Adipocyte (in vitro differentiated cells): ENCODE measurements at regions not wholly inside any gene's neighbourhood (a gene's known extent, or its start where the extent isn't known, plus 50 kb on each side); places are given as distances from the start of the nearest gene placed in this dataset.

ENCODE experiments used
- DNase-seq: peaks from one replicate; pipeline ENCODE4 v3.0.0-alpha.2; 2015; ENCODE audit warnings: low read depth
- H3K27me3 ChIP-seq: replicated peaks from 2 replicates; pipeline ENCODE4 v1.7.0; 2013; ENCODE audit warnings: mild to moderate bottlenecking, low read length, moderate library complexity; ENCODE audit not compliant: control insufficient read depth, insufficient read depth
- H3K36me3 ChIP-seq: 2 replicates; pipeline ENCODE4 v1.7.0; 2013; ENCODE audit warnings: low read length, mild to moderate bottlenecking, moderate library complexity; ENCODE audit not compliant: control insufficient read depth, insufficient read depth, severe bottlenecking
- H3K4me1 ChIP-seq: 2 replicates; pipeline ENCODE4 v1.7.0; 2013; ENCODE audit warnings: mild to moderate bottlenecking, low read length, moderate library complexity; ENCODE audit not compliant: control insufficient read depth, insufficient read depth
- H3K4me3 ChIP-seq: 2 replicates; pipeline ENCODE4 v1.7.0; 2013; ENCODE audit warnings: mild to moderate bottlenecking, low read length, moderate library complexity
- H3K9ac ChIP-seq: 2 replicates; pipeline ENCODE4 v1.7.0; 2013; ENCODE audit warnings: mild to moderate bottlenecking, low read length, moderate library complexity
- H3K9me3 ChIP-seq: 2 replicates; pipeline ENCODE4 v1.7.0; 2013; ENCODE audit warnings: mild to moderate bottlenecking, low read length, moderate library complexity; ENCODE audit not compliant: control insufficient read depth

GRCh38 chr16:86002178-86002900 lies 103.4 kb downstream of the IRF8 start:
- peaks cover 47% of the 10 kb centered on the region for H3K27me3 ChIP-seq
- no peak overlapping the region for H3K9ac ChIP-seq
- peaks cover 6% of the 10 kb centered on the region for H3K9me3 ChIP-seq
- H3K36me3 ChIP-seq, result no peaks in the 10 kb centered on the region
- DNase-seq, result no peak
- H3K4me1 ChIP-seq, result no peaks in the 10 kb centered on the region
- no peak overlapping the region for H3K4me3 ChIP-seq

- peaks cover 51% of the 10 kb centered on the region for H3K27me3 ChIP-seq
- DNase-seq, result no peak
- peaks cover 6% of the 10 kb centered on the region for H3K9me3 ChIP-seq
These were observed 108.6 kb downstream of the IRF8 start for GRCh38 chr16:86007524-86007923.

GRCh38 chr16:86010680-86011141 lies 111.7 kb downstream of the IRF8 start:
- peaks cover 5% of the 10 kb centered on the region for H3K9me3 ChIP-seq
- no peak overlapping the region for H3K9ac ChIP-seq
- H3K36me3 ChIP-seq, result no peaks in the 10 kb centered on the region
- no peak overlapping the region for H3K4me3 ChIP-seq
- no peak for DNase-seq
- peaks cover 36% of the 10 kb centered on the region for H3K27me3 ChIP-seq
- H3K4me1 ChIP-seq, result no peaks in the 10 kb centered on the region

More at GRCh38 chr16:86007524-86007923, 108.6 kb downstream of the IRF8 start:
- Histone ChIP-seq H3K4me1 (no peaks in the 10 kb centered on the region), H3K4me3 (no peak overlapping the region), H3K9ac (no peak overlapping the region), H3K36me3 (no peaks in the 10 kb centered on the region)

GRCh38 chr16:86011532-86011931 lies 112.6 kb downstream of the IRF8 start:
- Histone ChIP-seq H3K9me3 (no peaks in the 10 kb centered on the region), H3K27me3 (peaks cover 42% of the 10 kb centered on the region), H3K4me1 (no peaks in the 10 kb centered on the region), H3K9ac (no peak overlapping the region), H3K4me3 (no peak overlapping the region), H3K36me3 (no peaks in the 10 kb centered on the region)
- no peak for DNase-seq

- DNase-seq, result no peak
These were observed 113.3 kb downstream of the IRF8 start for GRCh38 chr16:86012221-86012620.

GRCh38 chr16:86013867-86014266 lies 114.9 kb downstream of the IRF8 start:
- DNase-seq, result no peak
- H3K9ac ChIP-seq, result no peak overlapping the region
- no peak overlapping the region for H3K4me3 ChIP-seq
- H3K27me3 ChIP-seq, result peaks cover 36% of the 10 kb centered on the region
- H3K4me1 ChIP-seq, result no peaks in the 10 kb centered on the region
- H3K9me3 ChIP-seq, result no peaks in the 10 kb centered on the region
- no peaks in the 10 kb centered on the region for H3K36me3 ChIP-seq

More at GRCh38 chr16:86012221-86012620, 113.3 kb downstream of the IRF8 start:
- Histone ChIP-seq H3K36me3 (no peaks in the 10 kb centered on the region), H3K27me3 (peaks cover 43% of the 10 kb centered on the region), H3K9me3 (no peaks in the 10 kb centered on the region), H3K4me1 (no peaks in the 10 kb centered on the region), H3K4me3 (no peak overlapping the region), H3K9ac (no peak overlapping the region)

GRCh38 chr16:86015606-86016005 lies 116.6 kb downstream of the IRF8 start:
- Histone ChIP-seq H3K9me3 (peaks cover 15% of the 10 kb centered on the region), H3K9ac (no peak overlapping the region), H3K4me1 (no peaks in the 10 kb centered on the region), H3K36me3 (no peaks in the 10 kb centered on the region), H3K27me3 (peaks cover 32% of the 10 kb centered on the region), H3K4me3 (no peak overlapping the region)
- DNase-seq, result no peak

GRCh38 chr16:86016201-86016965 lies 117.4 kb downstream of the IRF8 start:
- peaks cover 29% of the 10 kb centered on the region for H3K27me3 ChIP-seq
- no peak overlapping the region for H3K9ac ChIP-seq
- no peaks in the 10 kb centered on the region for H3K4me1 ChIP-seq
- no peak overlapping the region for H3K4me3 ChIP-seq
- H3K36me3 ChIP-seq, result no peaks in the 10 kb centered on the region
- H3K9me3 ChIP-seq, result peaks cover 19% of the 10 kb centered on the region
- DNase-seq, result peak; percentile 82

- peaks cover 26% of the 10 kb centered on the region for H3K27me3 ChIP-seq
- no peak overlapping the region for H3K4me3 ChIP-seq
- H3K36me3 ChIP-seq, result no peaks in the 10 kb centered on the region
- H3K4me1 ChIP-seq, result no peaks in the 10 kb centered on the region
- no peak for DNase-seq
- H3K9me3 ChIP-seq, result peaks cover 24% of the 10 kb centered on the region
- no peak overlapping the region for H3K9ac ChIP-seq
These were observed 119.1 kb downstream of the IRF8 start for GRCh38 chr16:86018071-86018470.

- no peak overlapping the region for H3K4me3 ChIP-seq
- H3K4me1 ChIP-seq, result no peaks in the 10 kb centered on the region
- H3K27me3 ChIP-seq, result peaks cover 26% of the 10 kb centered on the region
- H3K9me3 ChIP-seq, result peaks cover 28% of the 10 kb centered on the region
- DNase-seq, result peak; percentile 22
- H3K9ac ChIP-seq, result no peak overlapping the region
- no peaks in the 10 kb centered on the region for H3K36me3 ChIP-seq
These were observed 119.5 kb downstream of the IRF8 start for GRCh38 chr16:86018487-86018886.

- H3K9ac ChIP-seq, result no peak overlapping the region
- H3K9me3 ChIP-seq, result peaks cover 33% of the 10 kb centered on the region
- H3K4me3 ChIP-seq, result no peak overlapping the region
- no peaks in the 10 kb centered on the region for H3K36me3 ChIP-seq
- no peaks in the 10 kb centered on the region for H3K4me1 ChIP-seq
- peaks cover 26% of the 10 kb centered on the region for H3K27me3 ChIP-seq
- no peak for DNase-seq
These were observed 120.0 kb downstream of the IRF8 start for GRCh38 chr16:86018941-86019340.
